T47D (cell line): ENCODE measurements at regions not wholly inside any gene's neighbourhood (a gene's known extent, or its start where the extent isn't known, plus 50 kb on each side); places are given as distances from the start of the nearest gene placed in this dataset.
A peak's percentile ranks its signal among the peaks of the same experiment; 100 is the strongest.

ENCODE experiments used
- DNase-seq, 2 experiments: peaks; one replicate each; pipeline versions ENCODE4 v3.0.0 to v3.0.0-alpha.2; 2011 to 2012; ENCODE audit warnings: low read depth in 1 of 2, low spot score in 1 of 2
- JUND ChIP-seq: IDR thresholded peaks from 2 replicates; pipeline ENCODE4 v1.6.1; 2012; ENCODE audit warnings: low read depth
- in situ Hi-C: cut with HindIII; loops from 2 replicates; pipeline ENCODE4 v1.10.0; 2016; ENCODE audit warnings: low sequenced_read_pairs, low pct_unique_long_range_greater_than_20kb

DNA sequence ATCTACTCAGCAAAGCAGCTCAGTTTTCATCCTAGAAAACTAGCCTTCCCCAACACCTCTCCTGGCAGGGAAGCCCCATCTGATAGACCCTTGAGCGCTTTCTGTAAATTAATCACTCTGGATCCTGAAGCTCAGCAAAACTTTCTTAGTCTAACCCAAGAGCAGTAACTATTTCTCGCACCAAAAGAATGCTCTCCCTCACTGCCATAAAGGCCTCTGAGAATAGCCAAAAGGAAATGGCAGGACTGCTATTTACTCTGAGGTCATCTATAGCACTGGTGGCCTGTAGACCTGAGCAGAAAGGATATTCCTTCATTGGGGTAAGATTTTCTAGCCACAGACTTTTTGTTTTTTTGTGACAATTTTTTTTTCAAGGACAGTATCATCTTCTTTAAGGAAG lies 345.8 kb upstream of the ADAMTS9 start:
- in situ Hi-C loops = no loop called here
- no peak for TF ChIP-seq JUND
- no peak for DNase-seq

DNA sequence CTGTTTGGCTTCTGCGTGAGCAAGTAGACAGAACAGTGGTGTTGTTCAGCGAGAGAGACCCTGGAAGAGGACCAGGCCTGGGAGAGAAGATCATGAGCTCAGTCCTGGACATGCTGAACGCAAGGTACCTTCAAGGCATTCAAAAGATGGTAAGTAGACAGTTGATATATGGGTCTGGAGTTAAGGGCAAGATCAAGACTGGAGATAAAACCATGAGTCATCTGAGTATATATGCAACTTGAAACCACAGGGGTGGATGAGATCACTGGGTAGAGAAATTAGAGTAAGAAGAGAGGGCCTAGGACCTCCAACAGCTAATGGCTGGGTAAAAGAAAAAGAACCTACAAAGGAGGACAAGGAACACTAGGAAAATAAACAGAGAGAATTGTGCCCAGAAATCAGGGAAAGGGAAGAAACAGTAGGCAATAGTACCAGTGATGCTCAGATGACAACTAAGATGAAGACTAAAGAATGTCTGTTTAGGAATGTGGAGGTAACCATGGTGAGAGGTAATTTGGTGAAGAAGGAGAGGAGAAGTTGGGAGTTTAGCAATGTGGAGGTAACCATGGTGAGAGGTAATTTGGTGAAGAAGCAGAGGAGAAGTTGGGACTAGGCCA lies 343.2 kb upstream of the ADAMTS9 start:
- peak in 1 of 2 experiments; percentile 5 for DNase-seq
- no peak for TF ChIP-seq JUND
- in situ Hi-C loops = no loop called here

DNA sequence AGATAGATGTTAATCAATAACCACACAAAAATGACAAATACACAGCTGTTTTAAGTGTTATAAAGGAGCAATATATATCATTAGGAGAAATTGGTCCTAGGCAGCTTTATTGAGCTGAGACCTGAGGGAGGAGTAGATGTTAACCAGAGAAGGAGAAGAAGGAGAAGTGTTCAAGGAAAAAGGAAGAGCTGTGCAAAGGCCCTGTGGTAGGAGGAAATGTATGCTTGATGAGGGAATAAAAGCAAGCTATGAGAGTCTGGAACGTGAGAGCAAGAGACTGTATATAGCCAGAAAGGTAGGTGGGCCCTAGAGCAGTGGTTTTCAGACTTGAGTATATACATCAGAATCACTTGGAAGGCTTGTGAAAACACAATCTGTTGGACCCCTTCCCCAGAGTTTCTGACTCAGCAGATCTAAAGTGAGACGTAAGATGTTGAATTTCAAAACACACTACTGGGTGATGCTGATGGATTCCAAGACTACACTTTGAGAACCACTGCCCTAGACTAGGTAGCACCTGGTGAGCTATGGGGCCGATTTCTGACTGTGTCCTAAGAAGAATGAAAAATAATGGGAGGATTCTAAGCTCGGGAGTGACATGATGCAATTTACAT lies 342.3 kb upstream of the ADAMTS9 start:
- no peak for DNase-seq
- no peak for TF ChIP-seq JUND
- in situ Hi-C loops = no loop called here

DNA sequence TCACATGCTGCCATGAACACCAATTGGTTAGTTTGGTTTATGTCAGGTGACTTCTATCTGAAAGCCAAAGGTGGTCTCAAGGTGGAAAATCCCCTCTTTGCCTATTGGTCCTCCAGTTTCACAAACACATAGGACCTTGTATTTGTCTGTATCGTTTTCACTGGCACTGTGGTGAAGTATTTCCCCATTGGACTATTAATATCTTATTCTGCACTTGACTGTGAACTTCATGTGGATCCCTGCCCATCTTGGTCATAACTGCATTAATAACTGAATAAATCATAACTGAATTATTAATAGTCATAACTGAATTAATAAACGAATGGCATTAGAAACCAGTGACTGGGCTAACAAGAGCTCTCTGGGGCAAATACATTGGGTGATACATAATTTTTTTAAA lies 341.3 kb upstream of the ADAMTS9 start:
- no peak for DNase-seq
- in situ Hi-C loops = no loop called here
- no peak for TF ChIP-seq JUND

DNA sequence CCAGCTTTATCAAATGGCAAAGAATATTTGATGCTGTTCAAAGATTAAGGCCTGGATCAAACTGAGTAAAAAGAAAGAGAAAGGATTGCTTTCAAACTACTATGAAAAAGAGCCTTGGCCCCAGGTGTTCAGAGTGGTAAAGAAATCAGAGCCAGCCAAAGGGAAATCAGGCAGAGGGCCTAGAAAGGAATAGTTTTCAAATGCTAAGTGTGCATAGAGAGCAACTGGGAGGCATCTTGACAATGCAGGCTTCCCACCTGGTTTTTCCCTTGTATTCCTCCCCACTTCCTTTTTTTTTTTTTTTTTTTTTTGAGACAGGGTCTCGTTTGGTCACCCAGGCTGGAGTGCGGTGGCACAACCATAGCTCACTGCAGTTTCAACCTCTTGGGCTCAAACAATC lies 340.2 kb upstream of the ADAMTS9 start:
- in situ Hi-C loops = no loop called here
- no peak for TF ChIP-seq JUND
- DNase-seq = no peak

DNA sequence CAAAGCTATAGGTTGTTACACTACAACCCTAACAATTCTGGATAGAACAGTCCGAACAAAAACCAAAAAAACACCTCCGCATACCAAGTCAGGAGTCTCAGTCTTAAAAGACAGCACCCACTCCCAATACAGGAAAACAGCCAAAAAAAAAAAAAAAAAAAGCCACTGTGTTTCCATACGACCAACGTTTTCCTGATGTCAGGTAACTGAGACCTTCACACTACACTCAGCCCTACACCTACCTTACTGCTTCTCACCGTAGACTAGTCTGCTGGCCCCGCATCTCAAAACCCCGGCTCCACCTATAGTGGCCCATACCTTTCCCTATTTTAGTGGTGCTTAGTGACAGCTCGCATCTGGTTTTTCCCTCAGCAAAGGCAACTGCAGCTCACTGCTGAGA lies 339.5 kb upstream of the ADAMTS9 start:
- TF ChIP-seq JUND = no peak
- in situ Hi-C loops = no loop called here
- no peak for DNase-seq

DNA sequence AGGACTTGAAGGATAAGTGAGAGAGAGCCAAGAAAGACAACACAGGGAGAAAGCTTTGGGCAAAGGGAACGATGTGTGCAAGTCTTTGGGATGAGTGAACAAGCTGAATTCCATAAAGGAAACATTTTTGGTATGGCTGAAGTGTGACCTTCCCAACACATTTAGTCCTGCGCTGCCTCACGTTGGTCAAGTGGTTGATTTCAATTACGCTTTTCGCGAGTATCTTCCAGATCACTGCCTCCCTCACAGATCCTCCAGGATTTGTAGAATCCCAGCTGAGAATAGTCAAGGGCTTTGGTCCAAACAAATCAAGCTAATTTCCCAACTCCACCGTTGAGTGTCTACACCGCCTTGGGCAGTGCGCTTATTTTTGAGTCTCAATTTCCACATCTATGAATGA lies 338.4 kb upstream of the ADAMTS9 start:
- in situ Hi-C loops = no loop called here
- TF ChIP-seq JUND = no peak
- no peak for DNase-seq

DNA sequence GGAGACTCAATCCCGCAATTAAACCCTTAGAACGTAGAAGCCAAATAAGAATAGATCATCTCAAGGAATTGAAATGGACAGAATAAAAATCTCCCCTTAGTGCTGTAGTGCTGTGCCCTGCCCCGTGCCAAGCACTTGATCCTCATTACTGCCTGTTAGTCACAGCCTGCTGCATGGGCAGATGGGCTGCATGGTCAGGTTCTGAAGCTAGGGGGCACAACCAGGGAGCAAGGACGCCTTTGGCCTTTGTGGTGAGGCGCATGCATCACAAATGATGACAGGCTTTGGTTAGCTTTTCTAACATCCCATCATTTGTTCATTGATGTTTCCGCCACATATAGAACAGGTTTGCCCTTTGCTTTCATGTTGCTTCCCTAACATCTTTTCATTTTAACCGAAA lies 336.3 kb upstream of the ADAMTS9 start:
- in situ Hi-C loops = no loop called here
- DNase-seq = no peak
- no peak for TF ChIP-seq JUND

DNA sequence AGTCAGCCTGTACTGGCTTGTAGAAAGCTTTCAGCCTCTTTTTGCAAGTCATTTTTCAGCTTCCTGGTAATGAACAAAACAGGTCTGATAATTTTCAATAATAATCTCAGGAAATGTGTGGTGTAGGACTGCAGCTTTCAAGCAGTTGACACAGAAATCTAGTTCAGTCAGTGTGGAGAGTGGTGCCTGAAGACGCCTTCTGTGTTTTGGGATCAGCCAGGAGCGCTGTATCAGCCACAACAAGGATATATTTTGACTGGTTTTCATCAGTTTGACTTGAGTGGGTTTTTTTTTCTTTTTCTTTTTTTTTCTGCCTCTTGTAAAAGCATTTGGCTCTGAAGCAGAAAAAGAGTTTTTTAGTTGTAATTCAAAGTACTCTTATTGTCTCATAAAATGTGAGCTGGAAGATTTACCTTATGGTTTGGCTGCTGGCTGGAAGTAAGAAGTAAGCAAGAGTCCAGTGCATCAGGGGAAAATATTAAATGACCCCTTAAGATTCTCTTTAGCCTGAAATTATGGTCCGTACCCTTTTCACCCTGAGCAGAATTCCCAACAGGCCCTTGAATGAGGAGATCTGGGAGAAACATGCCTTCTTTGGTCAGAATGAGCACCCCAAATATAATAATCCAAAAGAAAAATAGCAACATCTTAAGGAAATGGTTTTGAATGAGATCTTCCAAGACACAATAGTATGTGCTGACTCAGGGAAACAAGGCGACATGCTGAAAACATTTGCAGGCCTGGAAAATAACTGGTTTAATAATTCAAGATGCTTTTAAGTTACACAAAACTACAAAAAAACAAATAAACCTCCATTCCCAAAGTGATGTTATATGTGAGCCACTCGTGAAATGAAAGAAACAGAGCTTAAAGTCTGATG lies 332.7 kb upstream of the ADAMTS9 start:
- TF ChIP-seq JUND = no peak
- in situ Hi-C loops = no loop called here
- DNase-seq = no peak

DNA sequence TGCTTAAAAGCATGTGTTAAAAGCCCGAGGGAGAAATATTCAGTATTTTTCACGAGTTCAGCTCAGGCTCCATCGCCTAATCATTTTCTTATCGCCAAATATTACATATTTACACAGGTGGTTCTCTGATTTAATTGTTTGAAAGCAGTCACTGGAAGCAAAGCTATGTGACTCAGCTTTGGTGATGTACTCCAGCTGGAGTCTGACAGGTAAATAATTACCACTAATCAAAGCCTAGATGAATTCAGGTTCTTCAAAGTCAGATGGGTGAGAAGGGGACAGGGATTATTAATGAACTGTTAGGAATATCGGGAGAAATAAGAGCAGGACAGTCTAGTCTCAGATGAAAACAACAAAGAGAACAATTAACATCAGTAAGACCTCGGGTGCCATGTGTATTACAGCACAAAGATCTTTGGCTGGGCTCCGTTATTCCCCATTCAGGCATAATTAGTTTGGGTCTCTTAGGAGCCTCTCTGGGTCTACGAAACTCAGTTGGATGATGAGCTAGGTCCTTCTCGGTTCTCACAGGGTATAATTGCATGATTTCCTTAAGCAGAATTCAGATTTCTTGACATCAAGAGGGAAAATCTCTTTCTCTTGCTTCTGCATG lies 331.7 kb upstream of the ADAMTS9 start:
- in situ Hi-C loops = no loop called here
- no peak for TF ChIP-seq JUND
- DNase-seq = no peak

DNA sequence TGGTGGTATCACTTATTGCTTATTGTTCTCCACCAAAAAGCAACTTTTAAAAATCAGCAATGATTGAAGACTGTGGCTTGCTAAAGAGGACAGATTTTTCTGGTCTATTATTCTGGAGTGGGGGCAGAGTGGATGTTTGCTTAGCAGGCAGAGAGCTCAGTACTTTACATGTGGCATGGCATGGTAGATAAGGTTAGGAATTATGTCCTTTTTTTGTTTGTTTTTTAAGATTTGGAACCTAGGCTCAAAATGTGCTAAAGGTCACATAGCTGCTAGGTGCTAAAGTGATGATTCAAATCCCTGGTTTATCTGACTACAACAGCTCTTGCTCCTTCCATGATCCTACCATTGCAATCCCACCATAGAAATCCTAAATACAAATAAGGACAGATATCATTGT lies 331.0 kb upstream of the ADAMTS9 start:
- DNase-seq = no peak
- no peak for TF ChIP-seq JUND
- in situ Hi-C loops = no loop called here

DNA sequence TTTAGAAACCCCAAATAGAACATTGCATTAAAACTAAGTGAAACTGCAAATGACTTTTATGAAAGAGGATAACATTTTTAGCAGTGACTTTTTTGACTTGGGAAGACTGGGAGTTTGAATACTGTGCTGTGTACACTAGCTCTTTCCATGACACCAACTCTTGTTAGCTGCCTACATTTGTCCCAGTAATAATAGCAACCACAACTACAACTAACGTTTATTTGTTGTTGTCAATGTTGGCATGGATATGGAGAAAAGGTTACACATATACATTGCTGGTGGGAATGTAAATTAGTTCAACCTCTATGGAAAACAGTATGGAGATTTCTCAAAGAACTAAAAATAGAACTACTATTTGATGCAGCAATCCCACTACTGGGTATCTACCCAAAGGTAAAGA lies 329.6 kb upstream of the ADAMTS9 start:
- TF ChIP-seq JUND = no peak
- no peak for DNase-seq
- in situ Hi-C loops = no loop called here

DNA sequence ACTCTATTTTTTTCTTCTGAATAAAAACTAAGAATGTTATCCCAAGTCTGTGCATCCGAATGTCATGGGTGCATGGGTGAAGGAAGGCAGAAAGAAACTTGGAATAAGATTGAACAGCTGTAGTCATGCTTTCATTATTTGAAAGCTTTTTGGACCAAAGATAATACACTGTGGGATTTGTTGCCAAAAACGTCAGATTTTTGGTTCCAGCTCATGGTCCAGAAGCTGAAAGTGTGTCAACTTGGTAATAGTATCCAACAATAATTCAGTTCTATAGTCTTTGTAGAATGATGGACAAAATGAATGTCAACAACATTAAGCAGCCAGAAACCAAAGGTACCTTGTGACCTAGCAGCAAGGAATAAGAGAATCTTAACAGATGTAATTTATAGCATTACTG lies 327.9 kb upstream of the ADAMTS9 start:
- no peak for DNase-seq
- no peak for TF ChIP-seq JUND
- in situ Hi-C loops = no loop called here
